HEK293T (cell line): ENCODE measurements at regions not wholly inside any gene's neighbourhood (a gene's known extent, or its start where the extent isn't known, plus 50 kb on each side); places are given as distances from the start of the nearest gene placed in this dataset.

Source experiments
- BHLHE40 ChIP-seq: fragments of 450-650 bp; IDR thresholded peaks from 2 replicates; pipeline ENCODE4 v1.6.1; 2016; ENCODE audit warnings: mild to moderate bottlenecking, moderate library complexity, borderline replicate concordance
- ELF4 ChIP-seq: fragments of 450-650 bp; IDR thresholded peaks from 2 replicates; pipeline ENCODE4 v1.6.1; 2017; ENCODE audit warnings: antibody characterized with exemption
- FOXA1 ChIP-seq: fragments of 450-650 bp; IDR thresholded peaks from 2 replicates; pipeline ENCODE4 v1.6.1; 2016; ENCODE audit warnings: mild to moderate bottlenecking
- NFRKB ChIP-seq: fragments of 450-650 bp; IDR thresholded peaks from 2 replicates; pipeline ENCODE4 v1.6.1; 2016; ENCODE audit warnings: mild to moderate bottlenecking, moderate library complexity
- PKNOX1 ChIP-seq: fragments of 450-650 bp; IDR thresholded peaks from 2 replicates; pipeline ENCODE4 v1.6.1; 2016
- SP1 ChIP-seq: fragments of 450-650 bp; IDR thresholded peaks from 2 replicates; pipeline ENCODE4 v1.6.1; 2017
- SUZ12 ChIP-seq: fragments of 450-650 bp; IDR thresholded peaks from 2 replicates; pipeline ENCODE4 v1.6.1; 2016; ENCODE audit warnings: mild to moderate bottlenecking
- TARDBP ChIP-seq: fragments of 450-650 bp; IDR thresholded peaks from 2 replicates; pipeline ENCODE4 v1.6.1; 2016

- TF ChIP-seq TARDBP (no peak), SP1 (no peak), NFRKB (no peak), SUZ12 (no peak), ELF4 (no peak), FOXA1 (no peak), PKNOX1 (no peak), BHLHE40 (no peak)
Observed at GRCh38 chr10:36564433-36564832, 561.0 kb upstream of the ANKRD30A start.
